GM12873 (cell line): ENCODE measurements at regions not wholly inside any gene's neighbourhood (a gene's known extent, or its start where the extent isn't known, plus 50 kb on each side); places are given as distances from the start of the nearest gene placed in this dataset.

Experiments used
- CTCF ChIP-seq: IDR thresholded peaks from 2 replicates; pipeline ENCODE4 v1.5.1; 2012; ENCODE audit warnings: low read depth, mild to moderate bottlenecking, moderate library complexity, low read length, control low read depth; ENCODE audit not compliant: insufficient read depth; ENCODE audit errors: missing control alignments

GRCh38 chr2:240357641-240358012 is 77.8 kb upstream of the GPC1 start:
- no peak for TF ChIP-seq CTCF

GRCh38 chr2:240358080-240358479 is 77.4 kb upstream of the GPC1 start:
- TF ChIP-seq CTCF, result no peak

DNA sequence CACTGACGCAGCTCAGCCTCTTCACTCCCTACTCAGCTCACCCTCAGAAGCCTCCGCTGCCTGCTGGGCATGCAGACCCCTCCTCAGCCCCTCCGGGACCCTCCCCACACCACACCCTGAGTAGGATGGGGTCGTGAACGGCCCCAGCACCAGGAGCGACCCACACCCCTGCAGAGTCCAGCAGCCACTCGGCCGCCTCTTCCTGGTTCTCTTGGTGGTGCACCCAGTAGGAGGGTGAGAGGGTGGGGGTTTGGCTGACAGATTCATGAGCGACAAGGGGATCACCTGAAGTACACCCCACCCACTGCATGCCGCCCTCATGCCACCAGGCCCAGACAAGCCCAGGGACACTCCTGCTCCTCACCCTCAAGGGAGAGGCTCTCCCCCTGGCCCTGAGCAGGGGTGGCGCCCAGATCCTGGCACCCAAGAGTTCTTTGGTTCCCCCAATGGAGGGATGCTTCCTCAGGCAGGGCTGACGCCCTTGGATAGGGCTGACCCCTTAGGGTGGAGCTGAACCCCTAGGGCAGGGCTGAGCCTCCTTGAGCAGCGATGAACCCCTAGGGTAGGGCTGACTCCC is 76.6 kb upstream of the GPC1 start:
- TF ChIP-seq CTCF, result no peak

DNA sequence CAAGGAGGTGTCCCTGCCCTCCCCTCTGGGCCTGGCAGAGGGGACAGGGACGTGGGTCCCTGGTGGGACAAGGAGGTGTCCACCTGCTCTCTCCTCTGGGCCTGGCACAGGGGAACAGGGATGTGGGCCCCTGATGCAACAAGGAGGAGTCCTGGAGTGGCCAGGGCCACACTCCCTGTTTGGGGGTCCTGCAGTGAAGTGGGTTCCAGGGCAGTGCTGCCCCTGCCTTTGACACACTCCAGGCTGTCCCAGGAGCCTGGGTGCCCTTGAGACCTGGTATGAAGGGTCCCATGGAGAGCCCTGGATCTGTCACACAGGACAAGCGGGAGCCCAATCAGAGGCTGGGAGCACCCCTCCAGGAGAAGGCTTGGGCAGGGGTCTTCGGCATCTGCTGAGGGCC is 75.8 kb upstream of the GPC1 start:
- TF ChIP-seq CTCF, result no peak

- TF ChIP-seq CTCF, result no peak
Observed at GRCh38 chr2:240360645-240361475, 74.6 kb upstream of the GPC1 start.

GRCh38 chr2:240362216-240362755 is 73.2 kb upstream of the GPC1 start:
- no peak for TF ChIP-seq CTCF
